ENCODE measurements at regions not wholly inside any gene's neighbourhood (a gene's known extent, or its start where the extent isn't known, plus 50 kb on each side); places are given as distances from the start of the nearest gene placed in this dataset.
A peak's percentile ranks its signal among the peaks of the same experiment; 100 is the strongest.

- TF ChIP-seq POLR2A (IDR thresholded peaks at IDR 0.05; ENCODE audit: extremely low read depth, insufficient read length) (no peak), MAX (IDR thresholded peaks at IDR 0.05; ENCODE audit: low read depth, low read length) (no peak), MYC (IDR thresholded peaks at IDR 0.05; ENCODE audit: low read depth, low read length) (no peak)
- TF ChIP-seq, protein P1, sequence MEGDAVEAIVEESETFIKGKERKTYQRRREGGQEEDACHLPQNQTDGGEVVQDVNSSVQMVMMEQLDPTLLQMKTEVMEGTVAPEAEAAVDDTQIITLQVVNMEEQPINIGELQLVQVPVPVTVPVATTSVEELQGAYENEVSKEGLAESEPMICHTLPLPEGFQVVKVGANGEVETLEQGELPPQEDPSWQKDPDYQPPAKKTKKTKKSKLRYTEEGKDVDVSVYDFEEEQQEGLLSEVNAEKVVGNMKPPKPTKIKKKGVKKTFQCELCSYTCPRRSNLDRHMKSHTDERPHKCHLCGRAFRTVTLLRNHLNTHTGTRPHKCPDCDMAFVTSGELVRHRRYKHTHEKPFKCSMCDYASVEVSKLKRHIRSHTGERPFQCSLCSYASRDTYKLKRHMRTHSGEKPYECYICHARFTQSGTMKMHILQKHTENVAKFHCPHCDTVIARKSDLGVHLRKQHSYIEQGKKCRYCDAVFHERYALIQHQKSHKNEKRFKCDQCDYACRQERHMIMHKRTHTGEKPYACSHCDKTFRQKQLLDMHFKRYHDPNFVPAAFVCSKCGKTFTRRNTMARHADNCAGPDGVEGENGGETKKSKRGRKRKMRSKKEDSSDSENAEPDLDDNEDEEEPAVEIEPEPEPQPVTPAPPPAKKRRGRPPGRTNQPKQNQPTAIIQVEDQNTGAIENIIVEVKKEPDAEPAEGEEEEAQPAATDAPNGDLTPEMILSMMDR (IDR thresholded peaks at IDR 0.05; ENCODE audit: low read depth, low read length), result peak; percentile 8
Measured at GRCh38 chr22:49488943-49489342, 338.7 kb downstream of the BRD1 start.

Data from NB4 (cell line).